Stomach (tissue), 4 donors: ENCODE measurements at regions not wholly inside any gene's neighbourhood (a gene's known extent, or its start where the extent isn't known, plus 50 kb on each side); places are given as distances from the start of the nearest gene placed in this dataset.

Experiments
- CTCF ChIP-seq, 7 experiments: fragments of 450-650 bp in 4 of 7; fragments of 200-600 bp in 3 of 7; sonication (generic) in 3 of 7; IDR thresholded peaks; one replicate each; pipeline ENCODE4 v1.5.1; 2016 to 2019; ENCODE audit warnings: antibody characterized with exemption in 7 of 7, control low read depth in 2 of 7, mild to moderate bottlenecking in 1 of 7
- EP300 ChIP-seq: sonication (generic); formaldehyde crosslinking; IDR thresholded peaks from one replicate; pipeline ENCODE4 v1.6.1; 2017; ENCODE audit warnings: antibody characterized with exemption
- POLR2A ChIP-seq, 4 donors: fragments of 450-650 bp; IDR thresholded peaks; one replicate each; pipeline ENCODE4 v1.6.1; 2016; ENCODE audit warnings: antibody characterized with exemption in 4 of 4, control low read depth in 2 of 4, mild to moderate bottlenecking in 1 of 4, moderate library complexity in 1 of 4
- POLR2AphosphoS5 ChIP-seq, 3 donors: sonication (generic); formaldehyde crosslinking; IDR thresholded peaks; one replicate each; pipeline ENCODE4 v1.6.1; 2016; ENCODE audit warnings: antibody characterized with exemption in 3 of 3

GRCh38 chr2:10989151-10989550 lies 77.4 kb downstream of the KCNF1 start:
- TF ChIP-seq POLR2A (IDR thresholded peaks at IDR 0.05) = no peak
- no peak for TF ChIP-seq CTCF (IDR thresholded peaks at IDR 0.05)
- TF ChIP-seq EP300 = no peak
- no peak for TF ChIP-seq POLR2AphosphoS5 (IDR thresholded peaks at IDR 0.05)
